GM06990 (cell line): ENCODE measurements at regions not wholly inside any gene's neighbourhood (a gene's known extent, or its start where the extent isn't known, plus 50 kb on each side); places are given as distances from the start of the nearest gene placed in this dataset.

Source experiments
- DNase-seq: peaks from one replicate; pipeline ENCODE4 v3.0.0-alpha.2; 2011; ENCODE audit not compliant: insufficient read length; ENCODE audit errors: extremely low read depth
- H3K27me3 ChIP-seq: replicated peaks from 2 replicates; pipeline ENCODE4 v1.6.0; 2011; ENCODE audit warnings: low read length; ENCODE audit not compliant: control insufficient read depth, insufficient read depth
- H3K36me3 ChIP-seq: 2 replicates; pipeline ENCODE4 v1.5.1; 2011; ENCODE audit warnings: low read length; ENCODE audit not compliant: control insufficient read depth, insufficient read depth
- H3K4me3 ChIP-seq: replicated peaks from 2 replicates; pipeline ENCODE4 v1.5.1; 2011; ENCODE audit warnings: low read depth, mild to moderate bottlenecking, control low read depth, low read length
- CTCF ChIP-seq: IDR thresholded peaks from 2 replicates; pipeline ENCODE4 v1.5.1; 2011; ENCODE audit warnings: low read length, control low read depth, mild to moderate bottlenecking, inconsistent platforms; ENCODE audit not compliant: insufficient read depth, poor library complexity, severe bottlenecking

GRCh38 chr2:562391-563364 is 114.5 kb downstream of the TMEM18 start:
- no peak for TF ChIP-seq CTCF
- H3K27me3 ChIP-seq: no peaks in the 10 kb centered on the region
- no peak for DNase-seq
- no peak overlapping the region for H3K4me3 ChIP-seq
- H3K36me3 ChIP-seq: no peaks in the 10 kb centered on the region

- TF ChIP-seq CTCF: no peak
- H3K27me3 ChIP-seq: no peaks in the 10 kb centered on the region
- H3K4me3 ChIP-seq: no peak overlapping the region
- H3K36me3 ChIP-seq: no peaks in the 10 kb centered on the region
- DNase-seq: no peak
These were observed 118.3 kb downstream of the TMEM18 start for GRCh38 chr2:558879-559278.

GRCh38 chr2:558302-558642 is 118.9 kb downstream of the TMEM18 start:
- Histone ChIP-seq H3K36me3 (no peaks in the 10 kb centered on the region), H3K4me3 (no peak overlapping the region), H3K27me3 (no peaks in the 10 kb centered on the region)
- no peak for DNase-seq
- TF ChIP-seq CTCF: no peak

GRCh38 chr2:557635-558301 is 119.4 kb downstream of the TMEM18 start:
- Histone ChIP-seq H3K27me3 (no peaks in the 10 kb centered on the region), H3K36me3 (no peaks in the 10 kb centered on the region), H3K4me3 (no peak overlapping the region)
- TF ChIP-seq CTCF: no peak
- DNase-seq: no peak

- no peak for DNase-seq
- no peak overlapping the region for H3K4me3 ChIP-seq
- H3K36me3 ChIP-seq: no peaks in the 10 kb centered on the region
- TF ChIP-seq CTCF: no peak
- H3K27me3 ChIP-seq: no peaks in the 10 kb centered on the region
These were observed 120.7 kb downstream of the TMEM18 start for GRCh38 chr2:556485-556884.
